Esophagus muscularis mucosa (tissue), 3 donors: ENCODE measurements at regions not wholly inside any gene's neighbourhood (a gene's known extent, or its start where the extent isn't known, plus 50 kb on each side); places are given as distances from the start of the nearest gene placed in this dataset.

ENCODE experiments used
- CTCF ChIP-seq, 3 experiments: fragments of 200-600 bp in 2 of 3; fragments of 450-650 bp in 1 of 3; sonication (generic) in 2 of 3; IDR thresholded peaks; one replicate each; pipeline ENCODE4 v1.5.1; 2017 to 2019; ENCODE audit warnings: antibody characterized with exemption in 3 of 3, mild to moderate bottlenecking in 2 of 3, moderate library complexity in 1 of 3
- EP300 ChIP-seq: sonication (generic); formaldehyde crosslinking; IDR thresholded peaks from one replicate; pipeline ENCODE4 v1.6.1; 2017; ENCODE audit warnings: antibody characterized with exemption

GRCh38 chr2:147242445-147242844, 602.4 kb upstream of the ACVR2A start:
- TF ChIP-seq CTCF (IDR thresholded peaks at IDR 0.05) (no peak), EP300 (no peak)
